ENCODE measurements at regions not wholly inside any gene's neighbourhood (a gene's known extent, or its start where the extent isn't known, plus 50 kb on each side); places are given as distances from the start of the nearest gene placed in this dataset.

DNA sequence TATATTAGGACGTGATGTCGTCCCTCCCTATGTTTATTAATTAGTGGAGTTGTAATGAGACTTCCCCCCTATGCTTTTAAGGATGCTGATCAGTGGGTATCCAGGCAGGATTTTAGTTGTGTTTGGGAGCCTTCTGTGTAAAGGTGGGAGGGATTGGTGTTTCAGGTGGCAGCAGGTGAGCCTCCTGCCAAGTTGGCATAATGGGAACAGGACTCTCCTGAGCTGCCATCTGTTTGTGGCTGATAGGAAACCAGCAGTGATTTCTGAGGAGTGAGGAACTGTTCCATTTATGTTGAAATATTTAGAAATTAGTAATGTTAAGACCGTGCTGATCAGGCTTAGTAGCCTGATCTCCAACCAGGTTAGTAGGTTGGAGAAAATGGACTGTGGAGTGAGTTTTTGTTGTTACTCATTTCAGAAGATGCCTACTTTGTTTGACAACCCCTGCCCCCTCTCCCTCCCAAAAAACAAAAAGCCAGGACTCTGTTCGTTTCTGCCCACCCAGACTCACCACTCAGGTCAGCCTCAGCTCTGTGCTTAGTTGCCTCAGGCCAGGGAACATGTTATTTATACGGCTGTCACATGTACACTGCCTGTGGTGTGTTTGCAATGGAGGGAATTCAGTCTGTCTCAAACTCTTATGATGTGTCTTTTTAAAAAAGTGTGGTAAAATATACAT, 55.4 kb upstream of the TULP4 start:
- peaks cover 89% of the 10 kb centered on the region for H3K79me2 ChIP-seq (replicated peaks; ENCODE audit: insufficient read depth)
- peaks cover 9% of the 10 kb centered on the region; the same call in 1 of the 2 replicates for H4K20me1 ChIP-seq (replicated peaks; ENCODE audit: insufficient read depth)
- H3K9me2 ChIP-seq (ENCODE audit: insufficient read depth) = 0 out of 2 replicates have a peak, but pooled peaks cover 3% of the 10 kb centered on the region
- Mint-ChIP-seq H3K9me3 (no peaks in the 10 kb centered on the region), H3K36me3 (ENCODE audit: low read depth) (peaks cover 2% of the 10 kb centered on the region; the same call in 1 of the 3 replicates), H3K4me3 (no peak overlapping the region), H3K4me1 (peaks cover 16% of the 10 kb centered on the region), H3K27me3 (ENCODE audit: insufficient read depth, low read depth, poor library complexity) (peaks cover 4% of the 10 kb centered on the region), H3K27ac (no peak overlapping the region)
- no peaks in the 10 kb centered on the region for H3K27me3 ChIP-seq (ENCODE audit: insufficient read depth)
- no peaks in the 10 kb centered on the region for H3F3A ChIP-seq (replicated peaks; ENCODE audit: low read depth)
- no peak overlapping the region for H3K27ac ChIP-seq (ENCODE audit: low read depth)
- H2AFZ ChIP-seq = no peak overlapping the region
- H3K4me2 ChIP-seq = no peak overlapping the region
- H3K4me3 ChIP-seq = no peak overlapping the region
- peaks cover 7% of the 10 kb centered on the region; the same call in 1 of the 2 replicates for H3K4me1 ChIP-seq (ENCODE audit: insufficient read depth)
- DNase-seq (ENCODE audit: low spot score) = no peak
- TF ChIP-seq STAT1 (IDR thresholded peaks at IDR 0.05; ENCODE audit: unreplicated experiment) (no peak), NANOG (IDR thresholded peaks at IDR 0.05; ENCODE audit: borderline replicate concordance) (no peak)
- ATAC-seq = no peak
- H3K36me3 ChIP-seq (ENCODE audit: insufficient read depth) = no peaks in the 10 kb centered on the region

DNA sequence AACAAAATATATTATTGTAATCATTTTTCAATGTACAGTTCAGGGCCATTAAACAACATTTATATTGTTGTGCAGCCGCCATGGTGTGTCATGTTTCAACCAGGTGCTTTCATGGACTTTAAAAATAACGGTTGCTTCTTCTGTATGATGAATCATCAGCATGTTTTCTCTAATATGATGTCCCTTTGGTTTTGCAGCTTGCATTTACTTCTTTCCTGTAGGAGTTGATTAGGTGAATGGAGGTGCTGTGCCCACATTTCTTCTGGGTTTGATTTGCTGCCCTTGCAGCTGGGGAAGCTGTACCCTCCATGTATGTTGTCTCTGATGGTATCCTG, 54.9 kb upstream of the TULP4 start:
- Histone ChIP-seq H3K27me3 (ENCODE audit: insufficient read depth) (no peaks in the 10 kb centered on the region), H2AFZ (no peak overlapping the region), H3K36me3 (ENCODE audit: insufficient read depth) (no peaks in the 10 kb centered on the region), H3K79me2 (replicated peaks; ENCODE audit: insufficient read depth) (peaks cover 84% of the 10 kb centered on the region), H3K9me2 (ENCODE audit: insufficient read depth) (0 out of 2 replicates have a peak, but pooled peaks cover 3% of the 10 kb centered on the region), H3K27ac (ENCODE audit: low read depth) (no peak overlapping the region), H4K20me1 (replicated peaks; ENCODE audit: insufficient read depth) (peaks cover 9% of the 10 kb centered on the region; the same call in 1 of the 2 replicates), H3K4me3 (no peak overlapping the region), H3K4me2 (no peak overlapping the region), H3K4me1 (ENCODE audit: insufficient read depth) (peaks cover 7% of the 10 kb centered on the region; the same call in 1 of the 2 replicates), H3F3A (replicated peaks; ENCODE audit: low read depth) (no peaks in the 10 kb centered on the region)
- DNase-seq (ENCODE audit: low spot score) (no peak), ATAC-seq (no peak)
- H3K27ac Mint-ChIP-seq = no peak overlapping the region
- peaks cover 2% of the 10 kb centered on the region; the same call in 1 of the 3 replicates for H3K36me3 Mint-ChIP-seq (ENCODE audit: low read depth)
- no peak overlapping the region for H3K4me3 Mint-ChIP-seq
- H3K9me3 Mint-ChIP-seq = no peaks in the 10 kb centered on the region
- H3K4me1 Mint-ChIP-seq = peaks cover 16% of the 10 kb centered on the region
- peaks cover 4% of the 10 kb centered on the region for H3K27me3 Mint-ChIP-seq (ENCODE audit: insufficient read depth, low read depth, poor library complexity)
- TF ChIP-seq, protein P1, sequence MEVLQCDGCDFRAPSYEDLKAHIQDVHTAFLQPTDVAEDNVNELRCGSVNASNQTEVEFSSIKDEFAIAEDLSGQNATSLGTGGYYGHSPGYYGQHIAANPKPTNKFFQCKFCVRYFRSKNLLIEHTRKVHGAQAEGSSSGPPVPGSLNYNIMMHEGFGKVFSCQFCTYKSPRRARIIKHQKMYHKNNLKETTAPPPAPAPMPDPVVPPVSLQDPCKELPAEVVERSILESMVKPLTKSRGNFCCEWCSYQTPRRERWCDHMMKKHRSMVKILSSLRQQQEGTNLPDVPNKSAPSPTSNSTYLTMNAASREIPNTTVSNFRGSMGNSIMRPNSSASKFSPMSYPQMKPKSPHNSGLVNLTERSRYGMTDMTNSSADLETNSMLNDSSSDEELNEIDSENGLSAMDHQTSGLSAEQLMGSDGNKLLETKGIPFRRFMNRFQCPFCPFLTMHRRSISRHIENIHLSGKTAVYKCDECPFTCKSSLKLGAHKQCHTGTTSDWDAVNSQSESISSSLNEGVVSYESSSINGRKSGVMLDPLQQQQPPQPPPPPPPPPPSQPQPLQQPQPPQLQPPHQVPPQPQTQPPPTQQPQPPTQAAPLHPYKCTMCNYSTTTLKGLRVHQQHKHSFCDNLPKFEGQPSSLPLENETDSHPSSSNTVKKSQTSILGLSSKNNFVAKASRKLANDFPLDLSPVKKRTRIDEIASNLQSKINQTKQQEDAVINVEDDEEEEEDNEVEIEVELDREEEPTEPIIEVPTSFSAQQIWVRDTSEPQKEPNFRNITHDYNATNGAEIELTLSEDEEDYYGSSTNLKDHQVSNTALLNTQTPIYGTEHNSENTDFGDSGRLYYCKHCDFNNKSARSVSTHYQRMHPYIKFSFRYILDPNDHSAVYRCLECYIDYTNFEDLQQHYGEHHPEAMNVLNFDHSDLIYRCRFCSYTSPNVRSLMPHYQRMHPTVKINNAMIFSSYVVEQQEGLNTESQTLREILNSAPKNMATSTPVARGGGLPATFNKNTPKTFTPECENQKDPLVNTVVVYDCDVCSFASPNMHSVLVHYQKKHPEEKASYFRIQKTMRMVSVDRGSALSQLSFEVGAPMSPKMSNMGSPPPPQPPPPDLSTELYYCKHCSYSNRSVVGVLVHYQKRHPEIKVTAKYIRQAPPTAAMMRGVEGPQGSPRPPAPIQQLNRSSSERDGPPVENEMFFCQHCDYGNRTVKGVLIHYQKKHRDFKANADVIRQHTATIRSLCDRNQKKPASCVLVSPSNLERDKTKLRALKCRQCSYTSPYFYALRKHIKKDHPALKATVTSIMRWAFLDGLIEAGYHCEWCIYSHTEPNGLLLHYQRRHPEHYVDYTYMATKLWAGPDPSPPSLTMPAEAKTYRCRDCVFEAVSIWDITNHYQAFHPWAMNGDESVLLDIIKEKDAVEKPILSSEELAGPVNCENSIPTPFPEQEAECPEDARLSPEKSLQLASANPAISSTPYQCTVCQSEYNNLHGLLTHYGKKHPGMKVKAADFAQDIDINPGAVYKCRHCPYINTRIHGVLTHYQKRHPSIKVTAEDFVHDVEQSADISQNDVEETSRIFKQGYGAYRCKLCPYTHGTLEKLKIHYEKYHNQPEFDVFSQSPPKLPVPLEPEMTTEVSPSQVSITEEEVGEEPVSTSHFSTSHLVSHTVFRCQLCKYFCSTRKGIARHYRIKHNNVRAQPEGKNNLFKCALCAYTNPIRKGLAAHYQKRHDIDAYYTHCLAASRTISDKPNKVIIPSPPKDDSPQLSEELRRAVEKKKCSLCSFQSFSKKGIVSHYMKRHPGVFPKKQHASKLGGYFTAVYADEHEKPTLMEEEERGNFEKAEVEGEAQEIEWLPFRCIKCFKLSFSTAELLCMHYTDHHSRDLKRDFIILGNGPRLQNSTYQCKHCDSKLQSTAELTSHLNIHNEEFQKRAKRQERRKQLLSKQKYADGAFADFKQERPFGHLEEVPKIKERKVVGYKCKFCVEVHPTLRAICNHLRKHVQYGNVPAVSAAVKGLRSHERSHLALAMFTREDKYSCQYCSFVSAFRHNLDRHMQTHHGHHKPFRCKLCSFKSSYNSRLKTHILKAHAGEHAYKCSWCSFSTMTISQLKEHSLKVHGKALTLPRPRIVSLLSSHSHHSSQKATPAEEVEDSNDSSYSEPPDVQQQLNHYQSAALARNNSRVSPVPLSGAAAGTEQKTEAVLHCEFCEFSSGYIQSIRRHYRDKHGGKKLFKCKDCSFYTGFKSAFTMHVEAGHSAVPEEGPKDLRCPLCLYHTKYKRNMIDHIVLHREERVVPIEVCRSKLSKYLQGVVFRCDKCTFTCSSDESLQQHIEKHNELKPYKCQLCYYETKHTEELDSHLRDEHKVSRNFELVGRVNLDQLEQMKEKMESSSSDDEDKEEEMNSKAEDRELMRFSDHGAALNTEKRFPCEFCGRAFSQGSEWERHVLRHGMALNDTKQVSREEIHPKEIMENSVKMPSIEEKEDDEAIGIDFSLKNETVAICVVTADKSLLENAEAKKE (CRISPR knock-in tag; IDR thresholded peaks at IDR 0.05) = no peak
- TF ChIP-seq JUNB (IDR thresholded peaks at IDR 0.05; ENCODE audit: unreplicated experiment) (no peak), EZH2phosphoT487 (IDR thresholded peaks at IDR 0.05; ENCODE audit: unreplicated experiment) (no peak)
- TF ChIP-seq, protein P2, sequence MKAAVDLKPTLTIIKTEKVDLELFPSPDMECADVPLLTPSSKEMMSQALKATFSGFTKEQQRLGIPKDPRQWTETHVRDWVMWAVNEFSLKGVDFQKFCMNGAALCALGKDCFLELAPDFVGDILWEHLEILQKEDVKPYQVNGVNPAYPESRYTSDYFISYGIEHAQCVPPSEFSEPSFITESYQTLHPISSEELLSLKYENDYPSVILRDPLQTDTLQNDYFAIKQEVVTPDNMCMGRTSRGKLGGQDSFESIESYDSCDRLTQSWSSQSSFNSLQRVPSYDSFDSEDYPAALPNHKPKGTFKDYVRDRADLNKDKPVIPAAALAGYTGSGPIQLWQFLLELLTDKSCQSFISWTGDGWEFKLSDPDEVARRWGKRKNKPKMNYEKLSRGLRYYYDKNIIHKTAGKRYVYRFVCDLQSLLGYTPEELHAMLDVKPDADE (IDR thresholded peaks at IDR 0.05) = no peak
- TF ChIP-seq, protein P3, sequence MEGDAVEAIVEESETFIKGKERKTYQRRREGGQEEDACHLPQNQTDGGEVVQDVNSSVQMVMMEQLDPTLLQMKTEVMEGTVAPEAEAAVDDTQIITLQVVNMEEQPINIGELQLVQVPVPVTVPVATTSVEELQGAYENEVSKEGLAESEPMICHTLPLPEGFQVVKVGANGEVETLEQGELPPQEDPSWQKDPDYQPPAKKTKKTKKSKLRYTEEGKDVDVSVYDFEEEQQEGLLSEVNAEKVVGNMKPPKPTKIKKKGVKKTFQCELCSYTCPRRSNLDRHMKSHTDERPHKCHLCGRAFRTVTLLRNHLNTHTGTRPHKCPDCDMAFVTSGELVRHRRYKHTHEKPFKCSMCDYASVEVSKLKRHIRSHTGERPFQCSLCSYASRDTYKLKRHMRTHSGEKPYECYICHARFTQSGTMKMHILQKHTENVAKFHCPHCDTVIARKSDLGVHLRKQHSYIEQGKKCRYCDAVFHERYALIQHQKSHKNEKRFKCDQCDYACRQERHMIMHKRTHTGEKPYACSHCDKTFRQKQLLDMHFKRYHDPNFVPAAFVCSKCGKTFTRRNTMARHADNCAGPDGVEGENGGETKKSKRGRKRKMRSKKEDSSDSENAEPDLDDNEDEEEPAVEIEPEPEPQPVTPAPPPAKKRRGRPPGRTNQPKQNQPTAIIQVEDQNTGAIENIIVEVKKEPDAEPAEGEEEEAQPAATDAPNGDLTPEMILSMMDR (conservative IDR thresholded peaks at IDR 0.05; ENCODE audit: low read depth in 2 of 2) = no peak
- TF ChIP-seq, protein P4, sequence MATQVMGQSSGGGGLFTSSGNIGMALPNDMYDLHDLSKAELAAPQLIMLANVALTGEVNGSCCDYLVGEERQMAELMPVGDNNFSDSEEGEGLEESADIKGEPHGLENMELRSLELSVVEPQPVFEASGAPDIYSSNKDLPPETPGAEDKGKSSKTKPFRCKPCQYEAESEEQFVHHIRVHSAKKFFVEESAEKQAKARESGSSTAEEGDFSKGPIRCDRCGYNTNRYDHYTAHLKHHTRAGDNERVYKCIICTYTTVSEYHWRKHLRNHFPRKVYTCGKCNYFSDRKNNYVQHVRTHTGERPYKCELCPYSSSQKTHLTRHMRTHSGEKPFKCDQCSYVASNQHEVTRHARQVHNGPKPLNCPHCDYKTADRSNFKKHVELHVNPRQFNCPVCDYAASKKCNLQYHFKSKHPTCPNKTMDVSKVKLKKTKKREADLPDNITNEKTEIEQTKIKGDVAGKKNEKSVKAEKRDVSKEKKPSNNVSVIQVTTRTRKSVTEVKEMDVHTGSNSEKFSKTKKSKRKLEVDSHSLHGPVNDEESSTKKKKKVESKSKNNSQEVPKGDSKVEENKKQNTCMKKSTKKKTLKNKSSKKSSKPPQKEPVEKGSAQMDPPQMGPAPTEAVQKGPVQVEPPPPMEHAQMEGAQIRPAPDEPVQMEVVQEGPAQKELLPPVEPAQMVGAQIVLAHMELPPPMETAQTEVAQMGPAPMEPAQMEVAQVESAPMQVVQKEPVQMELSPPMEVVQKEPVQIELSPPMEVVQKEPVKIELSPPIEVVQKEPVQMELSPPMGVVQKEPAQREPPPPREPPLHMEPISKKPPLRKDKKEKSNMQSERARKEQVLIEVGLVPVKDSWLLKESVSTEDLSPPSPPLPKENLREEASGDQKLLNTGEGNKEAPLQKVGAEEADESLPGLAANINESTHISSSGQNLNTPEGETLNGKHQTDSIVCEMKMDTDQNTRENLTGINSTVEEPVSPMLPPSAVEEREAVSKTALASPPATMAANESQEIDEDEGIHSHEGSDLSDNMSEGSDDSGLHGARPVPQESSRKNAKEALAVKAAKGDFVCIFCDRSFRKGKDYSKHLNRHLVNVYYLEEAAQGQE (IDR thresholded peaks at IDR 0.05; ENCODE audit: unreplicated experiment) = no peak
